ENCODE measurements at regions not wholly inside any gene's neighbourhood (a gene's known extent, or its start where the extent isn't known, plus 50 kb on each side); places are given as distances from the start of the nearest gene placed in this dataset.

- peaks cover 0 to 1% (median 0%) of the 10 kb centered on the region in 7 donors for H3K9me3 Mint-ChIP-seq
- Histone ChIP-seq H3K27ac (ENCODE audit: insufficient read depth, low read length, poor library complexity, severe bottlenecking) (no peak overlapping the region), H3K36me3 (ENCODE audit: control insufficient read depth, insufficient read depth, low read length) (no peaks in the 10 kb centered on the region), H3K4me3 (ENCODE audit: low read depth, low read length) (no peak overlapping the region), H3K27me3 (ENCODE audit: control insufficient read depth, insufficient read depth, low read length) (peaks cover 17% of the 10 kb centered on the region), H3K4me1 (ENCODE audit: control insufficient read depth, insufficient read depth, low read length, poor library complexity, severe bottlenecking) (no peaks in the 10 kb centered on the region), H3K9me3 (ENCODE audit: control insufficient read depth in 2 of 2, low read length in 2 of 2) (no peaks in the 10 kb centered on the region)
- H3K4me1 Mint-ChIP-seq = no peaks in the 10 kb centered on the region
- no peaks in the 10 kb centered on the region for H3K36me3 Mint-ChIP-seq
- peaks cover 11% of the 10 kb centered on the region for H3K27me3 Mint-ChIP-seq
- no peak overlapping the region for H3K4me3 Mint-ChIP-seq
- ATAC-seq (ENCODE audit: low read depth in 2 of 2) (no peak), DNase-seq (no peak)
- H3K27ac Mint-ChIP-seq = no peak overlapping the region
Observed at GRCh38 chr2:30048636-30049175, 98.1 kb upstream of the YPEL5 start.

- no peak for DNase-seq
- peaks cover 0 to 2% (median 0%) of the 10 kb centered on the region in 7 donors for H3K9me3 Mint-ChIP-seq
- no peak overlapping the region for H3K27ac ChIP-seq (ENCODE audit: insufficient read depth, low read length, poor library complexity, severe bottlenecking)
- no peaks in the 10 kb centered on the region for H3K36me3 ChIP-seq (ENCODE audit: control insufficient read depth, insufficient read depth, low read length)
- no peaks in the 10 kb centered on the region for H3K36me3 Mint-ChIP-seq
- H3K4me1 Mint-ChIP-seq = no peaks in the 10 kb centered on the region
- H3K27me3 ChIP-seq (ENCODE audit: control insufficient read depth, insufficient read depth, low read length) = peaks cover 6% of the 10 kb centered on the region
- peaks cover 0 to 4% of the 10 kb centered on the region in 2 experiments for H3K9me3 ChIP-seq (ENCODE audit: control insufficient read depth in 2 of 2, low read length in 2 of 2)
- no peaks in the 10 kb centered on the region for H3K4me1 ChIP-seq (ENCODE audit: control insufficient read depth, insufficient read depth, low read length, poor library complexity, severe bottlenecking)
- no peak for ATAC-seq (ENCODE audit: low read depth in 2 of 2)
- peaks cover 4% of the 10 kb centered on the region for H3K27me3 Mint-ChIP-seq
- H3K4me3 Mint-ChIP-seq = no peak overlapping the region
- no peak overlapping the region for H3K4me3 ChIP-seq (ENCODE audit: low read depth, low read length)
- H3K27ac Mint-ChIP-seq = no peak overlapping the region
Observed at GRCh38 chr2:30055548-30055947, 91.3 kb upstream of the YPEL5 start.

GRCh38 chr2:30060562-30060961 lies 86.2 kb upstream of the YPEL5 start:
- H3K4me3 ChIP-seq (ENCODE audit: low read depth, low read length) = no peak overlapping the region
- peaks cover 8% of the 10 kb centered on the region for H3K27me3 ChIP-seq (ENCODE audit: control insufficient read depth, insufficient read depth, low read length)
- H3K4me3 Mint-ChIP-seq = no peak overlapping the region
- no peaks in the 10 kb centered on the region for H3K4me1 Mint-ChIP-seq
- DNase-seq (no peak), ATAC-seq (ENCODE audit: low read depth in 2 of 2) (no peak)
- no peak overlapping the region for H3K27ac Mint-ChIP-seq
- no peaks in the 10 kb centered on the region for H3K36me3 ChIP-seq (ENCODE audit: control insufficient read depth, insufficient read depth, low read length)
- H3K9me3 ChIP-seq (ENCODE audit: control insufficient read depth in 2 of 2, low read length in 2 of 2) = peaks cover 6 to 16% of the 10 kb centered on the region in 2 experiments
- H3K4me1 ChIP-seq (ENCODE audit: control insufficient read depth, insufficient read depth, low read length, poor library complexity, severe bottlenecking) = no peaks in the 10 kb centered on the region
- no peaks in the 10 kb centered on the region for H3K36me3 Mint-ChIP-seq
- no peak overlapping the region for H3K27ac ChIP-seq (ENCODE audit: insufficient read depth, low read length, poor library complexity, severe bottlenecking)
- peaks cover 2 to 32% (median 13%) of the 10 kb centered on the region in 7 donors for H3K9me3 Mint-ChIP-seq
- peaks cover 19% of the 10 kb centered on the region for H3K27me3 Mint-ChIP-seq

- H3K27me3 Mint-ChIP-seq = peaks cover 28% of the 10 kb centered on the region
- H3K27ac Mint-ChIP-seq = no peak overlapping the region
- H3K27me3 ChIP-seq (ENCODE audit: control insufficient read depth, insufficient read depth, low read length) = no peaks in the 10 kb centered on the region
- peaks cover 0 to 3% (median 1%) of the 10 kb centered on the region in 4 donors for H3K4me1 Mint-ChIP-seq
- no peak overlapping the region for H3K4me3 ChIP-seq (ENCODE audit: low read depth, low read length)
- no peak overlapping the region for H3K4me3 Mint-ChIP-seq
- ATAC-seq (ENCODE audit: low read depth in 2 of 2) (no peak), DNase-seq (no peak)
- H3K36me3 Mint-ChIP-seq = no peaks in the 10 kb centered on the region
- H3K9me3 Mint-ChIP-seq = peaks cover 4 to 27% (median 11%) of the 10 kb centered on the region in 7 donors
- no peak overlapping the region for H3K27ac ChIP-seq (ENCODE audit: insufficient read depth, low read length, poor library complexity, severe bottlenecking)
- H3K9me3 ChIP-seq (ENCODE audit: control insufficient read depth in 2 of 2, low read length in 2 of 2) = peaks cover 0 to 14% of the 10 kb centered on the region in 2 experiments
- H3K4me1 ChIP-seq (ENCODE audit: control insufficient read depth, insufficient read depth, low read length, poor library complexity, severe bottlenecking) = no peaks in the 10 kb centered on the region
- H3K36me3 ChIP-seq (ENCODE audit: control insufficient read depth, insufficient read depth, low read length) = no peaks in the 10 kb centered on the region
Observed at GRCh38 chr2:30068067-30068466, 78.7 kb upstream of the YPEL5 start.

- H3K4me3 Mint-ChIP-seq = no peak overlapping the region
- peaks cover 0 to 3% (median 1%) of the 10 kb centered on the region in 4 donors for H3K4me1 Mint-ChIP-seq
- H3K27ac ChIP-seq (ENCODE audit: insufficient read depth, low read length, poor library complexity, severe bottlenecking) = no peak overlapping the region
- H3K27me3 Mint-ChIP-seq = peaks cover 26% of the 10 kb centered on the region
- H3K27ac Mint-ChIP-seq = no peak overlapping the region
- H3K9me3 Mint-ChIP-seq = peaks cover 0 to 2% (median 0%) of the 10 kb centered on the region in 7 donors
- H3K27me3 ChIP-seq (ENCODE audit: control insufficient read depth, insufficient read depth, low read length) = peaks cover 3% of the 10 kb centered on the region
- DNase-seq (peak; percentile 33 to 68 (median 50)), ATAC-seq (ENCODE audit: low read depth in 2 of 2) (peak; percentile 50 to 53)
- H3K4me1 ChIP-seq (ENCODE audit: control insufficient read depth, insufficient read depth, low read length, poor library complexity, severe bottlenecking) = no peaks in the 10 kb centered on the region
- H3K9me3 ChIP-seq (ENCODE audit: control insufficient read depth in 2 of 2, low read length in 2 of 2) = no peaks in the 10 kb centered on the region
- no peaks in the 10 kb centered on the region for H3K36me3 Mint-ChIP-seq
- H3K4me3 ChIP-seq (ENCODE audit: low read depth, low read length) = no peak overlapping the region
- H3K36me3 ChIP-seq (ENCODE audit: control insufficient read depth, insufficient read depth, low read length) = no peaks in the 10 kb centered on the region
Observed at GRCh38 chr2:30072250-30072842, 74.5 kb upstream of the YPEL5 start.

GRCh38 chr2:30073523-30073922 lies 73.3 kb upstream of the YPEL5 start:
- no peak overlapping the region for H3K27ac Mint-ChIP-seq
- Histone ChIP-seq H3K27ac (ENCODE audit: insufficient read depth, low read length, poor library complexity, severe bottlenecking) (no peak overlapping the region), H3K4me1 (ENCODE audit: control insufficient read depth, insufficient read depth, low read length, poor library complexity, severe bottlenecking) (no peaks in the 10 kb centered on the region), H3K4me3 (ENCODE audit: low read depth, low read length) (no peak overlapping the region), H3K36me3 (ENCODE audit: control insufficient read depth, insufficient read depth, low read length) (no peaks in the 10 kb centered on the region), H3K9me3 (ENCODE audit: control insufficient read depth in 2 of 2, low read length in 2 of 2) (no peaks in the 10 kb centered on the region), H3K27me3 (ENCODE audit: control insufficient read depth, insufficient read depth, low read length) (peaks cover 3% of the 10 kb centered on the region)
- ATAC-seq (ENCODE audit: low read depth in 2 of 2) (no peak), DNase-seq (no peak)
- peaks cover 26% of the 10 kb centered on the region for H3K27me3 Mint-ChIP-seq
- H3K36me3 Mint-ChIP-seq = no peaks in the 10 kb centered on the region
- H3K4me1 Mint-ChIP-seq = peaks cover 0 to 3% (median 1%) of the 10 kb centered on the region in 4 donors
- H3K4me3 Mint-ChIP-seq = no peak overlapping the region
- H3K9me3 Mint-ChIP-seq = peaks cover 0 to 2% (median 0%) of the 10 kb centered on the region in 7 donors

- no peak overlapping the region for H3K27ac Mint-ChIP-seq
- H3K36me3 Mint-ChIP-seq = no peaks in the 10 kb centered on the region
Observed at GRCh38 chr2:30074023-30074422, 72.8 kb upstream of the YPEL5 start.

GRCh38 chr2:30078521-30078920 lies 68.3 kb upstream of the YPEL5 start:
- H3K9me3 Mint-ChIP-seq = no peaks in the 10 kb centered on the region
- no peak for ATAC-seq (ENCODE audit: low read depth in 2 of 2)
- Histone ChIP-seq H3K4me1 (ENCODE audit: control insufficient read depth, insufficient read depth, low read length, poor library complexity, severe bottlenecking) (no peaks in the 10 kb centered on the region), H3K36me3 (ENCODE audit: control insufficient read depth, insufficient read depth, low read length) (no peaks in the 10 kb centered on the region), H3K9me3 (ENCODE audit: control insufficient read depth in 2 of 2, low read length in 2 of 2) (no peaks in the 10 kb centered on the region), H3K27ac (ENCODE audit: insufficient read depth, low read length, poor library complexity, severe bottlenecking) (no peak overlapping the region), H3K27me3 (ENCODE audit: control insufficient read depth, insufficient read depth, low read length) (peaks cover 3% of the 10 kb centered on the region), H3K4me3 (ENCODE audit: low read depth, low read length) (no peak overlapping the region)
- no peak overlapping the region for H3K27ac Mint-ChIP-seq
- no peaks in the 10 kb centered on the region for H3K4me1 Mint-ChIP-seq
- peaks cover 17% of the 10 kb centered on the region for H3K27me3 Mint-ChIP-seq
- no peaks in the 10 kb centered on the region for H3K36me3 Mint-ChIP-seq
- no peak for DNase-seq
- H3K4me3 Mint-ChIP-seq = no peak overlapping the region

More at GRCh38 chr2:30074023-30074422, 72.8 kb upstream of the YPEL5 start:
- Histone ChIP-seq H3K4me3 (ENCODE audit: low read depth, low read length) (no peak overlapping the region), H3K27ac (ENCODE audit: insufficient read depth, low read length, poor library complexity, severe bottlenecking) (no peak overlapping the region), H3K9me3 (ENCODE audit: control insufficient read depth in 2 of 2, low read length in 2 of 2) (no peaks in the 10 kb centered on the region), H3K4me1 (ENCODE audit: control insufficient read depth, insufficient read depth, low read length, poor library complexity, severe bottlenecking) (no peaks in the 10 kb centered on the region), H3K27me3 (ENCODE audit: control insufficient read depth, insufficient read depth, low read length) (peaks cover 3% of the 10 kb centered on the region), H3K36me3 (ENCODE audit: control insufficient read depth, insufficient read depth, low read length) (no peaks in the 10 kb centered on the region)
- Mint-ChIP-seq H3K4me1 (peaks cover 0 to 3% (median 1%) of the 10 kb centered on the region in 4 donors), H3K4me3 (no peak overlapping the region), H3K9me3 (peaks cover 0 to 2% (median 0%) of the 10 kb centered on the region in 7 donors), H3K27me3 (peaks cover 25% of the 10 kb centered on the region)
- DNase-seq = no peak
- no peak for ATAC-seq (ENCODE audit: low read depth in 2 of 2)

Measured in CD4-positive, CD25-positive, alpha-beta regulatory T cell (primary cell).